Suprapubic skin (tissue), 3 donors: ENCODE measurements at regions not wholly inside any gene's neighbourhood (a gene's known extent, or its start where the extent isn't known, plus 50 kb on each side); places are given as distances from the start of the nearest gene placed in this dataset.

Experiments used
- CTCF ChIP-seq, 2 donors: fragments of 200-600 bp in 1 of 2; fragments of 450-650 bp in 1 of 2; sonication (generic) in 1 of 2; IDR thresholded peaks; one replicate each; pipeline ENCODE4 v1.5.1; 2016 to 2019; ENCODE audit warnings: antibody characterized with exemption in 2 of 2, mild to moderate bottlenecking in 1 of 2, moderate library complexity in 1 of 2
- EP300 ChIP-seq: sonication (generic); formaldehyde crosslinking; IDR thresholded peaks from one replicate; pipeline ENCODE4 v1.6.1; 2017; ENCODE audit warnings: antibody characterized with exemption
- POLR2A ChIP-seq, 2 donors: fragments of 450-650 bp; IDR thresholded peaks; one replicate each; pipeline ENCODE4 v1.6.1; 2017; ENCODE audit warnings: antibody characterized with exemption in 2 of 2, mild to moderate bottlenecking in 2 of 2, moderate library complexity in 2 of 2

DNA sequence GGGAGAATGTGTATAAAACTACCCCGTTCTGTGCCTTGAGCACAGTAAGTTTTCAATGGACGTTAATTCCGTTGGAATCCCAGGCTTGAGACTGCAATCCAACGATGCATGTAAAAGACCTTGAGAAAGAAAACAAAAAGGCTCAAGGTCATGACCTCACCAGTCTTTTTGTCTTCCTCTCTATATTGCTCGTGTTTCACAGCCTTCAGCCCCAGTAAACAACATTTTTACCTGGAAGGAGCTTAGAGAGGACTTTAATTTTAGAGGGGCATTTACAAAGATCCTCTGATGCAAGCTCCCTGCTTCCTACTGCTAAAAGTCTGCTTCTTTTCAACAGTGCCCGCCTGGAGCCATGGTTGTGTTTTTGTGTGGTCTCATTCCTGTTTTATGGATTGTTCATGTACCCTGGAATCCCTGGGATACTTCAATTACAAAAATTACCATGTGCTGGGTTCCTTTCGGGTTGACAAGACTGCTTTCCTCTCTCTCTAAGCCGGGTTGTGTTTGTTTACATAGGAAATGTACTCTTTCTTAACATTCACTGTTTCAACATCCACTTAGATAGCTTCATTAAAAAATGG, 320.1 kb upstream of the NFE2L3 start:
- no peak for TF ChIP-seq EP300
- no peak for TF ChIP-seq POLR2A (IDR thresholded peaks at IDR 0.05)
- TF ChIP-seq CTCF (IDR thresholded peaks at IDR 0.05) = no peak
